ENCODE measurements at regions not wholly inside any gene's neighbourhood (a gene's known extent, or its start where the extent isn't known, plus 50 kb on each side); places are given as distances from the start of the nearest gene placed in this dataset.

DNA sequence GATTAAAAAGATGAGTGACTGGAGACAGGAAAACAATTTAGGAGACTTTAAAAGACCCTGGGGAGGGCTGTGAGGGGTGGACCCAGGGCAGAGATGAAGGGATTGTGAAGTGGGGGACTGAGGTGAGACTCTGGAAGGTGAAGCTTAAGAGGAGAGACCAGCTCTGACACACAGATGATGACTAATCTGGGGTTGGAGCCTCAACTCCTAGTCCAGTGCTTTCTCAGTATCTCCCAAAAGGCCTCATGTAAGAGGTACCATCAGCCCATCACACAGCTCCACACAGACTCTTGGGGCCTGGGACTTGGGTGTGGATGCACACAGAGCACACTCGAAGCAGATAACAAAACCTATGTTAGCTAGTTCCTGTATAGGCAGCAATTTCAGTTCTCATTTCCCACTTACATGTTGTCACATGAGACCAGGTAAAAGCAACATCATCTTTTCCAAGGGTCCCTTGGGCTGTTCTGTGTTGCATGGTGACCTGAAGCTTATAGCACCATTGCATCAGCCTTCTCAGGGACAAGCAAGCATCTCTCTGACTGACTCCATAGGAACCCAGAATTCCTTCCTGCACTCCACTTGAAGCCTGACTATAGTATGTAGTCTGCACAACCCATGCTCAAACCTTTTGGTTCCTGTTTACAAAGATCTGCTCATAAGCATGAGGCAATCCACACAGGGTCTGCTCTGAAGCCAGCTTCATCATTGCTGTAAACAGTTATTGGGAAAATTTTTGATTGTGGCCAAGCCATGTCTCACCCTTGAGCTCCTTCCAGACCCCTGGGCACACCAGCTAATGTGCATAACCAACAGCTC is 88.6 kb upstream of the MYCBP2 start:
- TF ChIP-seq, protein P1, sequence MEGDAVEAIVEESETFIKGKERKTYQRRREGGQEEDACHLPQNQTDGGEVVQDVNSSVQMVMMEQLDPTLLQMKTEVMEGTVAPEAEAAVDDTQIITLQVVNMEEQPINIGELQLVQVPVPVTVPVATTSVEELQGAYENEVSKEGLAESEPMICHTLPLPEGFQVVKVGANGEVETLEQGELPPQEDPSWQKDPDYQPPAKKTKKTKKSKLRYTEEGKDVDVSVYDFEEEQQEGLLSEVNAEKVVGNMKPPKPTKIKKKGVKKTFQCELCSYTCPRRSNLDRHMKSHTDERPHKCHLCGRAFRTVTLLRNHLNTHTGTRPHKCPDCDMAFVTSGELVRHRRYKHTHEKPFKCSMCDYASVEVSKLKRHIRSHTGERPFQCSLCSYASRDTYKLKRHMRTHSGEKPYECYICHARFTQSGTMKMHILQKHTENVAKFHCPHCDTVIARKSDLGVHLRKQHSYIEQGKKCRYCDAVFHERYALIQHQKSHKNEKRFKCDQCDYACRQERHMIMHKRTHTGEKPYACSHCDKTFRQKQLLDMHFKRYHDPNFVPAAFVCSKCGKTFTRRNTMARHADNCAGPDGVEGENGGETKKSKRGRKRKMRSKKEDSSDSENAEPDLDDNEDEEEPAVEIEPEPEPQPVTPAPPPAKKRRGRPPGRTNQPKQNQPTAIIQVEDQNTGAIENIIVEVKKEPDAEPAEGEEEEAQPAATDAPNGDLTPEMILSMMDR (IDR thresholded peaks at IDR 0.05) = no peak
- TF ChIP-seq SMAD4 (CRISPR knock-in tag; IDR thresholded peaks at IDR 0.05) = no peak
- TF ChIP-seq TEAD1 (CRISPR knock-in tag; IDR thresholded peaks at IDR 0.05) = no peak
- TF ChIP-seq, protein P2, sequence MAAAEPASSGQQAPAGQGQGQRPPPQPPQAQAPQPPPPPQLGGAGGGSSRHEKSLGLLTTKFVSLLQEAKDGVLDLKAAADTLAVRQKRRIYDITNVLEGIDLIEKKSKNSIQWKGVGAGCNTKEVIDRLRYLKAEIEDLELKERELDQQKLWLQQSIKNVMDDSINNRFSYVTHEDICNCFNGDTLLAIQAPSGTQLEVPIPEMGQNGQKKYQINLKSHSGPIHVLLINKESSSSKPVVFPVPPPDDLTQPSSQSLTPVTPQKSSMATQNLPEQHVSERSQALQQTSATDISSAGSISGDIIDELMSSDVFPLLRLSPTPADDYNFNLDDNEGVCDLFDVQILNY (CRISPR knock-in tag; IDR thresholded peaks at IDR 0.05) = no peak
- TF ChIP-seq, protein P3, sequence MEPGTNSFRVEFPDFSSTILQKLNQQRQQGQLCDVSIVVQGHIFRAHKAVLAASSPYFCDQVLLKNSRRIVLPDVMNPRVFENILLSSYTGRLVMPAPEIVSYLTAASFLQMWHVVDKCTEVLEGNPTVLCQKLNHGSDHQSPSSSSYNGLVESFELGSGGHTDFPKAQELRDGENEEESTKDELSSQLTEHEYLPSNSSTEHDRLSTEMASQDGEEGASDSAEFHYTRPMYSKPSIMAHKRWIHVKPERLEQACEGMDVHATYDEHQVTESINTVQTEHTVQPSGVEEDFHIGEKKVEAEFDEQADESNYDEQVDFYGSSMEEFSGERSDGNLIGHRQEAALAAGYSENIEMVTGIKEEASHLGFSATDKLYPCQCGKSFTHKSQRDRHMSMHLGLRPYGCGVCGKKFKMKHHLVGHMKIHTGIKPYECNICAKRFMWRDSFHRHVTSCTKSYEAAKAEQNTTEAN (CRISPR knock-in tag; IDR thresholded peaks at IDR 0.05) = no peak
- no peak for TF ChIP-seq ETV6 (CRISPR knock-in tag; IDR thresholded peaks at IDR 0.05)
- TF ChIP-seq, protein P4, sequence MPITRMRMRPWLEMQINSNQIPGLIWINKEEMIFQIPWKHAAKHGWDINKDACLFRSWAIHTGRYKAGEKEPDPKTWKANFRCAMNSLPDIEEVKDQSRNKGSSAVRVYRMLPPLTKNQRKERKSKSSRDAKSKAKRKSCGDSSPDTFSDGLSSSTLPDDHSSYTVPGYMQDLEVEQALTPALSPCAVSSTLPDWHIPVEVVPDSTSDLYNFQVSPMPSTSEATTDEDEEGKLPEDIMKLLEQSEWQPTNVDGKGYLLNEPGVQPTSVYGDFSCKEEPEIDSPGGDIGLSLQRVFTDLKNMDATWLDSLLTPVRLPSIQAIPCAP (CRISPR knock-in tag; IDR thresholded peaks at IDR 0.05) = no peak
- no peak for TF ChIP-seq NR3C1 (CRISPR knock-in tag; conservative IDR thresholded peaks at IDR 0.05; ENCODE audit: low read depth)
- no peak for TF ChIP-seq IRF2 (CRISPR knock-in tag; IDR thresholded peaks at IDR 0.05; ENCODE audit: borderline replicate concordance, low read depth)
- TF ChIP-seq ZNF138 (CRISPR knock-in tag; conservative IDR thresholded peaks at IDR 0.05) = no peak
